Right atrium auricular region (tissue), 2 donors: ENCODE measurements at regions not wholly inside any gene's neighbourhood (a gene's known extent, or its start where the extent isn't known, plus 50 kb on each side); places are given as distances from the start of the nearest gene placed in this dataset.

Experiments
- DNase-seq: peaks from one replicate; pipeline ENCODE4 v3.0.0-alpha.2; 2019; ENCODE audit warnings: low spot score
- H3K27ac ChIP-seq, 2 donors: fragments of 200-600 bp; sonication (generic); 1 replicate in 1 of 2; 2 replicates in 1 of 2; pipeline ENCODE4 v1.5.1; 2016 to 2019
- H3K27me3 ChIP-seq, 2 donors: fragments of 200-600 bp; sonication (generic); one replicate each; pipeline versions ENCODE4 v1.5.1 to v1.6.0; 2017 to 2019
- H3K36me3 ChIP-seq: fragments of 200-600 bp; sonication (generic); one replicate; pipeline ENCODE4 v1.5.1; 2016
- H3K4me1 ChIP-seq, 2 donors: fragments of 200-600 bp; sonication (generic); one replicate each; pipeline versions ENCODE4 v1.5.1 to v1.6.0; 2017 to 2019
- H3K4me3 ChIP-seq, 2 donors: fragments of 200-600 bp; sonication (generic); 1 replicate in 1 of 2; 2 replicates in 1 of 2; pipeline ENCODE4 v1.5.1; 2017 to 2019; ENCODE audit warnings: mild to moderate bottlenecking in 1 of 2, moderate library complexity in 1 of 2
- H3K9me3 ChIP-seq, 2 donors: fragments of 200-600 bp; sonication (generic); one replicate each; pipeline ENCODE4 v1.5.1; 2019
- TF ChIP-seq, protein P1 (sequence below), 2 donors: fragments of 200-600 bp; sonication (generic); IDR thresholded peaks; one replicate each; pipeline ENCODE4 v1.5.1; 2019; ENCODE audit warnings: antibody characterized with exemption in 2 of 2

DNA sequence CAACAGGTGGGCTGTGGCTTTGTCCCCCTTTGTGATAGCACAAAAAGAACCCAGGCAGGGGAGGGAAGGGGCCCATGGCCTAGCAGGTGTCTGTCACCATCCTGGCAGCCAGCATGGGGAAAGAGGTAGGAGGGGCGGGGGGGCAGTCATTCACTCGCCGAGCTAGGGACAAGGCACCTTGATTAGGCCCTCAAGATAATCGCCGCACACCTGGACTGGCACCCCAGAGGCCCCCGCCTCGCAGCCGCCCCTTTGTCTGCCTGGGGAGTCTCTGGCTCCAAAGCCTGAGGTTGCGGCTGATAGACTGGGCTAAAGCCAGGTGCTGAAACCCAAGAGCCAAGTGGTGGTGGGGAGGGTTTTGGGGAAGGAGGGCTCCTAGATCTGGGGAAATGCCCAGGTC is 151.2 kb upstream of the PCBD1 start:
- Histone ChIP-seq H3K27ac (no peak overlapping the region), H3K9me3 (no peaks in the 10 kb centered on the region), H3K4me1 (no peaks in the 10 kb centered on the region), H3K36me3 (no peaks in the 10 kb centered on the region), H3K4me3 (no peak overlapping the region), H3K27me3 (no peaks in the 10 kb centered on the region)
- no peak for DNase-seq
- TF ChIP-seq, protein P1, sequence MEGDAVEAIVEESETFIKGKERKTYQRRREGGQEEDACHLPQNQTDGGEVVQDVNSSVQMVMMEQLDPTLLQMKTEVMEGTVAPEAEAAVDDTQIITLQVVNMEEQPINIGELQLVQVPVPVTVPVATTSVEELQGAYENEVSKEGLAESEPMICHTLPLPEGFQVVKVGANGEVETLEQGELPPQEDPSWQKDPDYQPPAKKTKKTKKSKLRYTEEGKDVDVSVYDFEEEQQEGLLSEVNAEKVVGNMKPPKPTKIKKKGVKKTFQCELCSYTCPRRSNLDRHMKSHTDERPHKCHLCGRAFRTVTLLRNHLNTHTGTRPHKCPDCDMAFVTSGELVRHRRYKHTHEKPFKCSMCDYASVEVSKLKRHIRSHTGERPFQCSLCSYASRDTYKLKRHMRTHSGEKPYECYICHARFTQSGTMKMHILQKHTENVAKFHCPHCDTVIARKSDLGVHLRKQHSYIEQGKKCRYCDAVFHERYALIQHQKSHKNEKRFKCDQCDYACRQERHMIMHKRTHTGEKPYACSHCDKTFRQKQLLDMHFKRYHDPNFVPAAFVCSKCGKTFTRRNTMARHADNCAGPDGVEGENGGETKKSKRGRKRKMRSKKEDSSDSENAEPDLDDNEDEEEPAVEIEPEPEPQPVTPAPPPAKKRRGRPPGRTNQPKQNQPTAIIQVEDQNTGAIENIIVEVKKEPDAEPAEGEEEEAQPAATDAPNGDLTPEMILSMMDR (IDR thresholded peaks at IDR 0.05) = no peak

DNA sequence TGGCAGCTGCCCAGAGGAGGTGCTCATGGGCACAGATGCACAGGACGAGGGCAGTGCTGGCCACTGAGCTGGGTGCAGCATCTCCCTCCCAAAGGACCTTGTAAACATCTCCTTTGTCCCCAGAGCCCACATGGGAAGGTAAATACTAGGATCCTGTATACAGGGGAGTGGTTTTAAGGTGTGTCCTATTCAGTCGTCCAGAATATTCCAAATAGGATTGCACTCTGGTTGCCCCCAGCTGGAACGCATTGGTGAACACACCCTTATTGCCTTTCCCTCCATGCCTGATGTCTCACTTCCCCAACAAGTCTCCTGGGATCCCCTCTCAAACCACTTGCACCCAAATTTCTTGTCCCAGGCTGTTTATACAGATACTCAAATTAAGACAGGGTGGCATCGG is 152.0 kb upstream of the PCBD1 start:
- no peak for DNase-seq
- Histone ChIP-seq H3K4me1 (no peaks in the 10 kb centered on the region), H3K4me3 (no peak overlapping the region), H3K27ac (no peak overlapping the region), H3K27me3 (no peaks in the 10 kb centered on the region), H3K36me3 (no peaks in the 10 kb centered on the region), H3K9me3 (no peaks in the 10 kb centered on the region)
- TF ChIP-seq, protein P1 (IDR thresholded peaks at IDR 0.05) = no peak

DNA sequence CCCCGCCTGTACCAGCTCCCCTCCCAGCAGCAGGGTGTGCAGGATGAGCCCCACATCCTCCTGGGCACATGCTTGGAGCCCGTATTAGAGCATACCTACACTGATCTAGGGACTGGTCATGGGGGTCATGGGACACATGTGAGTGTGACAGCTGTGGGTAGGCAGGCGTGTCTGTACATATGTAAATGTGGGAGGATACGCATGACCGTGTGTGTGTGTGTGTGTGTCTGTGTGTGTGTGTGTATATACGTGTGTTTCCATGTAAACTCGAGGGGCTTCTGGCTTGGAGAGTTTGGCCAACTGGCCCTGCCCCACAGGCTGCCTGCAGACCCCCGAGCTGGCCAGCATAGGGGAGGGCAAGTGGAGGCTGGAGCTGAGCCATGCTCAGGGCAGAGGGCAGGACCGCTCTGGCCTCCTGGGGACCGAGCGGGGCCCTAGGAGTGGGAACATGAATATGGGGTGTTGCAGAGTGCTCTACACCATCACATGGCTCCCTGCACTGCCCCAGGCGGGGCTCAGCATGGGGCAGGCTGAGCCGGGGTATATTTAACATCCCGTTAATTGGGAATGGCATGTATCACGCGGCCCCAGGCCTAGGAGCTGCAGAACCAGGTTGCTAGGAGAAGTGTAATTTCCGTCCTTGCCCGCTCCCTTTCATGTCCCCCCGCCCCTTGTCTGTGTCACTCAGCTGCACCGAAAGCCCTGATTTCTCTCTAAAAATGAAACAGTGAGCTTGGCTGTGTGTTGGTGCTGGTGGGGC is 152.7 kb upstream of the PCBD1 start:
- Histone ChIP-seq H3K27me3 (no peaks in the 10 kb centered on the region), H3K27ac (no peak overlapping the region), H3K9me3 (no peaks in the 10 kb centered on the region), H3K36me3 (no peaks in the 10 kb centered on the region), H3K4me1 (no peaks in the 10 kb centered on the region), H3K4me3 (no peak overlapping the region)
- TF ChIP-seq, protein P1 (IDR thresholded peaks at IDR 0.05) = no peak
- DNase-seq = no peak

DNA sequence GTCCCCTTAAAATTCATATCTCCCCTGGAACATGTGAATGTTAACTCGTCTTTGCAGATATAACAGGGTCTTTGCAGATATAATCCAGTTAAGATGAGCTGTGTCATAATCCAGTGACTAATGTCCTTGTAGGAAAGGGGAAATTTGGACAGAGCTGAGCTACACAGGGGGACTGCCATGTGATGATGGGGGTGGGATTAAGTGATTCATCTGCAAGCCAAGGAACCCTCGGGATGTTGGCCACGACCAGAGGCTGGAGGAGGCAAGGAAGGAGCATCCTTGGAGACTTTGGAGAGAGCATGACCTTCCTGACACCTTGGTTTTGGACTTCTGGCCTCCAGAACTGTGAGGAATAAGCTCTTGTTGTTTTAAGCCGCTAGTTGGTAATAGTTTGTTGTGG is 153.9 kb upstream of the PCBD1 start:
- Histone ChIP-seq H3K4me3 (no peak overlapping the region), H3K36me3 (no peaks in the 10 kb centered on the region), H3K9me3 (no peaks in the 10 kb centered on the region), H3K27me3 (no peaks in the 10 kb centered on the region), H3K4me1 (no peaks in the 10 kb centered on the region), H3K27ac (no peak overlapping the region)
- no peak for DNase-seq
- TF ChIP-seq, protein P1 (IDR thresholded peaks at IDR 0.05) = no peak

DNA sequence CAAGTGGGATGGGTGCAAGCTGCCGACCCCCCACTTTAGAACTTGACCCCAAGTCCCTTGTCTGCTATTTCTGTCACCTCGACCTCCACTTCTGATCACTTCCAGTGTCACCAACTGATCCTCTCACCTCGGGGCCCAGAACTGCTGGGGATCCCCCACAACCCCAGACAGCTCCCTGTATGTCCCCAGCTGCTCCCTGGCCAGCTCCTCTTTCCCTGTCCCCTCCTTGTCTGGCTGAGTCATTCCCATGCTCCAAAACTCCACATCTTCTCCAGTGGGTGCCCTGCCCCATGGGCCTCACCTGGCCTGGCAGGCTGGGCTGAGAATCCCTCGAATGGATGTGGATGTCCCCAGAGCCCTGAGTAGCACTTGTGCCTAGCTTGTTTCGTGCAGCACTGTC is 154.3 kb upstream of the PCBD1 start:
- TF ChIP-seq, protein P1 (IDR thresholded peaks at IDR 0.05) = no peak

DNA sequence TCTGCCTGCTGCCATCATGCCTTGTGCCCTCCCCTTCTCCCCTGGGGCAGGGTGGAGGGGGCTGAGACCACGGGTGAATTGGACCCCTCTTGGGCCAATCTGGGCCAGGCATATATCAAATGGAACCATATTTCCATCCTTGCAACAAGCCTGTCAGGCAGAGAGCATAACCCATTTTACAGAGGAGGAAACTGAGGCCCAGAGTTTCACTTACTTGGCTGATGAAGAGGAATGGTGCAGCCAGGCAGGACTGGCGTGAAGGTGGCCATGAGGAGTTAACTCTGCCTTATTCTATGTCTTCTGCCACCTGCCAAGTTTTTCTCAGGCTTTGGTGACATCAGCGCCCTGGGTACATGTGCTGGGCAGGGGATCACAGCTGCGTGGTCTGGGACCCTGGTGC is 155.5 kb upstream of the PCBD1 start:
- H3K27ac ChIP-seq = no peak overlapping the region
- TF ChIP-seq, protein P1 (IDR thresholded peaks at IDR 0.05) = no peak
- no peaks in the 10 kb centered on the region for H3K36me3 ChIP-seq
- no peak for DNase-seq
- no peak overlapping the region for H3K4me3 ChIP-seq
- no peaks in the 10 kb centered on the region for H3K27me3 ChIP-seq
- no peaks in the 10 kb centered on the region for H3K4me1 ChIP-seq
- no peaks in the 10 kb centered on the region for H3K9me3 ChIP-seq

More for the DNA sequence above, 154.3 kb upstream of the PCBD1 start:
- H3K9me3 ChIP-seq = no peaks in the 10 kb centered on the region
- H3K27me3 ChIP-seq = no peaks in the 10 kb centered on the region
- no peak overlapping the region for H3K27ac ChIP-seq
- H3K4me3 ChIP-seq = no peak overlapping the region
- H3K36me3 ChIP-seq = no peaks in the 10 kb centered on the region
- H3K4me1 ChIP-seq = no peaks in the 10 kb centered on the region
- DNase-seq = no peak
